VCaP (cell line): ENCODE measurements at regions not wholly inside any gene's neighbourhood (a gene's known extent, or its start where the extent isn't known, plus 50 kb on each side); places are given as distances from the start of the nearest gene placed in this dataset.

Experiments used
- H3K27ac ChIP-seq: fragments of 450-650 bp; 2 replicates; pipeline ENCODE4 v1.5.1; 2017
- CTCF ChIP-seq: fragments of 450-650 bp; conservative IDR thresholded peaks from 2 replicates; pipeline ENCODE4 v1.5.1; 2017; ENCODE audit warnings: mild to moderate bottlenecking, moderate library complexity

GRCh38 chr1:57623791-57624538, 200.1 kb upstream of the DAB1 start:
- no peak for TF ChIP-seq CTCF
- H3K27ac ChIP-seq = no peak overlapping the region

- H3K27ac ChIP-seq = no peak overlapping the region
- no peak for TF ChIP-seq CTCF
These were observed 199.4 kb upstream of the DAB1 start for GRCh38 chr1:57623039-57623790.

DNA sequence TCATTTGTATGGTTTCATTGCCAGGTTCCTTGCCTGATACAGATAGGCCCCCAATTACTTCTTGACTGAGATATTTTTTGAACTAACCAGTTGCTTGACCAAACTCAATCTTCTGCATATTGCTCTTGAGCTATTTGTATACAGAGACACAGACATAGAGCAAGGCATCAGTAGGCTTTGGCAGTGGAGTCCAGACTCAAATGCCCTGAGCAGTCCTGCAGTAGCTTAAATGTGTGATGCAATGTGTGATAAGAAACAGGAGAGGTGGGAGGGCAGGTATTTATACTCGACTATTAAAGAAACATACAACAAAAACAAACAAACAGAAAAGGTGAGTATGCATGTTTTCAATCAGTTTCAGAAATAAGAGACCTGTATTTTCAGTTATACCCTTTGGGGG, 197.9 kb upstream of the DAB1 start:
- H3K27ac ChIP-seq = no peak overlapping the region
- no peak for TF ChIP-seq CTCF

DNA sequence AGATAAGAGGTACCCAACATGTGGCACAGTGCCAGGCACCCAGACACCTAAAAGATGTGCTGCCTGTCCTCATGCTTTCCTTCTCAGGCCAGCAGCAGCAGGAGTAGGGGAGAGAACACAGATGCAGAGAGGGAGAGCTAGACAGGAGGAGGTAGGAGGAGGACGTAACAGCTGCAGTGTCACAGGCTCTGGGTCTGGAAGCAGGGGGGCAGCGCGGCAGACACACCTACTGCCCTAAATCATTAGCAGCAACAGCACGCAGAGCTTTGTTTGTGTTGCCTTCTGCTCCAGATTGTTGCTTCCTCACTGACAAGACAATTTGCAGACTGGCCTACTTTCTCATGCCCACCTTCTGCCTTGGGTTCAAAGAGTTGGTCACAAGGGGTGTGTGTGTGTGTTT, 196.7 kb upstream of the DAB1 start:
- no peak overlapping the region for H3K27ac ChIP-seq
- no peak for TF ChIP-seq CTCF

- H3K27ac ChIP-seq = no peak overlapping the region
- TF ChIP-seq CTCF = no peak
These were observed 193.1 kb upstream of the DAB1 start for GRCh38 chr1:57616921-57617320.

DNA sequence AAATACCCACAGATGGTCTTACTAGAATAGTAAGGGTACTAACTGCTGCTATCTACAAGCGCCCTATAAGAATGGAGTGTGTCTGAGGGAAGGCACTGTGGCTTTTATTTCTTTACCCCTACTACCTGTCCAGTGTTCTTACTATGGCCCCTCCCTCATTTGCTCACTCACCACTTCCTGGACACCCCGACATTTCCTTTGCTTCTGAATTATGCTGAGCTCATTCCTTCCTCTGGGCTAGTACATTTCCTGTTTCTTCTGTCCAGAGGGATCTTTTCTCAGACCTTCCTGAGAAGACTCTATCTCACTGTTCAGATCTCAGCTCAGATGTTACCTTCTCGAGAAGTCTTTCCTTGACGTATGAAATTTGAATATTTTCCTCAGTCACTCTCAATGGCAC, 192.1 kb upstream of the DAB1 start:
- H3K27ac ChIP-seq = no peak overlapping the region
- no peak for TF ChIP-seq CTCF

DNA sequence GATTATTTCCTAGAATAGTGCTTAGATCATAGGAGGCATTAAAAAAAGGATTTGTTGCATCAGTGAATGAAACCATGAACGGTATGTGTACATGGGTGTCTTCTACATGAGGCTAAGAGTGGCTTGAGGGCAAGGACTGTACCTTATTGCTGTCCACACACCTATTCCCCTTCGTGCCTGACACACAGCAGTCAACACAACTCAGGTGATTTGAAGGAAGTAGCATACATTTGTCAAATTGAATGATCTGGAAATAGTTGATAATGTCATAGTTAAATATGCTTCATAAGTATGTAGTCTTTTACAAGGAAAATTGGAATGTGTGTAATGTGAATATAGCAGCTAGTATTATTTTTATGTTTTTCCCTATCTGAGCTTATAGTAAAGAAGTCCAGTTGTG, 189.0 kb upstream of the DAB1 start:
- no peak overlapping the region for H3K27ac ChIP-seq
- TF ChIP-seq CTCF = no peak
